ENCODE measurements at regions not wholly inside any gene's neighbourhood (a gene's known extent, or its start where the extent isn't known, plus 50 kb on each side); places are given as distances from the start of the nearest gene placed in this dataset.

DNA sequence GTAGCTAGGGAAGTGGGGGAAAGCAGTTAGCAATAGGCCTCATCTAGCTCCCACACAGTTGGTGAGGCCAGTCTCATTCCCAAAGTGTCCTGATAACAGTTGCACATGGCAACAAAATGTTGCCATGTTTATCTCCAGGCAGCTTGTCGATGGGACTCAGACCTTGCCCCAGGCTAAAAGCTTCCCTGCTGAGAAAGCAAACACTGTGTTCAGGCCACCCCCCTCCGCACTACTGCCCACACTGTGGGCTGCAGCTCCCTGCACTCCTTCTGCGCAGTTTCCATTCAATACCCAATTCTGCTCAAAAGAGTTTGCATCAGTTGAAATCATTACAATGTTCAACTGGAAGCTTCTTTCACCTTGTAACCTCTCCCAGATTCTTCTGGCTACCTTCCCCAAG, 287.8 kb upstream of the GK2 start:
- no peak for TF ChIP-seq POLR2A (IDR thresholded peaks at IDR 0.05; ENCODE audit: low read depth, low read length)
- no peak for TF ChIP-seq POLR2AphosphoS5 (IDR thresholded peaks at IDR 0.05; ENCODE audit: low read depth, low read length)
- no peak for TF ChIP-seq SPI1 (IDR thresholded peaks at IDR 0.05; ENCODE audit: low read depth, low read length)
- no peak for TF ChIP-seq TAF1 (IDR thresholded peaks at IDR 0.05; ENCODE audit: low read depth, low read length)
- no peak for TF ChIP-seq POU2F2 (IDR thresholded peaks at IDR 0.05; ENCODE audit: low read depth, low read length)
- TF ChIP-seq PAX5 (IDR thresholded peaks at IDR 0.05; ENCODE audit: insufficient read depth, low read length, severe bottlenecking) = no peak
